Vagina (tissue), 2 donors: ENCODE measurements at regions not wholly inside any gene's neighbourhood (a gene's known extent, or its start where the extent isn't known, plus 50 kb on each side); places are given as distances from the start of the nearest gene placed in this dataset.
"Not testable (repeated sequence)": the region's sequence is repeated elsewhere in the genome, so short reads cannot be mapped to it uniquely, and the experiment has no call there.

Source experiments
- POLR2A ChIP-seq, 2 donors: fragments of 450-650 bp; IDR thresholded peaks; one replicate each; pipeline ENCODE4 v1.6.1; 2017; ENCODE audit warnings: antibody characterized with exemption in 2 of 2, mild to moderate bottlenecking in 2 of 2, moderate library complexity in 2 of 2
- POLR2AphosphoS5 ChIP-seq, 2 donors: sonication (generic); formaldehyde crosslinking; IDR thresholded peaks; one replicate each; pipeline ENCODE4 v1.9.0; 2017; ENCODE audit warnings: antibody characterized with exemption in 2 of 2, mild to moderate bottlenecking in 2 of 2, low read depth in 1 of 2; ENCODE audit not compliant: insufficient read depth in 1 of 2
- TF ChIP-seq, protein P1 (sequence below), 3 experiments: fragments of 450-650 bp in 2 of 3; fragments of 200-600 bp in 1 of 3; sonication (generic) in 1 of 3; IDR thresholded peaks; one replicate each; pipeline ENCODE4 v1.5.1; 2017 to 2019; ENCODE audit warnings: antibody characterized with exemption in 3 of 3, mild to moderate bottlenecking in 2 of 3, moderate library complexity in 2 of 3

GRCh38 chr6:133147470-133148184, 93.5 kb upstream of the EYA4 start:
- TF ChIP-seq POLR2AphosphoS5 (IDR thresholded peaks at IDR 0.05; ENCODE audit: insufficient read depth in 1 of 2, low read depth in 1 of 2); POLR2A (IDR thresholded peaks at IDR 0.05): not testable (repeated sequence)
- TF ChIP-seq, protein P1, sequence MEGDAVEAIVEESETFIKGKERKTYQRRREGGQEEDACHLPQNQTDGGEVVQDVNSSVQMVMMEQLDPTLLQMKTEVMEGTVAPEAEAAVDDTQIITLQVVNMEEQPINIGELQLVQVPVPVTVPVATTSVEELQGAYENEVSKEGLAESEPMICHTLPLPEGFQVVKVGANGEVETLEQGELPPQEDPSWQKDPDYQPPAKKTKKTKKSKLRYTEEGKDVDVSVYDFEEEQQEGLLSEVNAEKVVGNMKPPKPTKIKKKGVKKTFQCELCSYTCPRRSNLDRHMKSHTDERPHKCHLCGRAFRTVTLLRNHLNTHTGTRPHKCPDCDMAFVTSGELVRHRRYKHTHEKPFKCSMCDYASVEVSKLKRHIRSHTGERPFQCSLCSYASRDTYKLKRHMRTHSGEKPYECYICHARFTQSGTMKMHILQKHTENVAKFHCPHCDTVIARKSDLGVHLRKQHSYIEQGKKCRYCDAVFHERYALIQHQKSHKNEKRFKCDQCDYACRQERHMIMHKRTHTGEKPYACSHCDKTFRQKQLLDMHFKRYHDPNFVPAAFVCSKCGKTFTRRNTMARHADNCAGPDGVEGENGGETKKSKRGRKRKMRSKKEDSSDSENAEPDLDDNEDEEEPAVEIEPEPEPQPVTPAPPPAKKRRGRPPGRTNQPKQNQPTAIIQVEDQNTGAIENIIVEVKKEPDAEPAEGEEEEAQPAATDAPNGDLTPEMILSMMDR (IDR thresholded peaks at IDR 0.05), result not testable (repeated sequence)
